Tibial nerve (tissue), 3 donors: ENCODE measurements at regions not wholly inside any gene's neighbourhood (a gene's known extent, or its start where the extent isn't known, plus 50 kb on each side); places are given as distances from the start of the nearest gene placed in this dataset.
"Not testable (repeated sequence)": the region's sequence is repeated elsewhere in the genome, so short reads cannot be mapped to it uniquely, and the experiment has no call there.

Experiments used
- CTCF ChIP-seq, 5 experiments: fragments of 200-600 bp in 3 of 5; fragments of 450-650 bp in 2 of 5; sonication (generic) in 3 of 5; IDR thresholded peaks; one replicate each; pipeline ENCODE4 v1.5.1; 2016 to 2019; ENCODE audit warnings: antibody characterized with exemption in 5 of 5, mild to moderate bottlenecking in 3 of 5, moderate library complexity in 2 of 5
- POLR2A ChIP-seq, 2 donors: fragments of 450-650 bp; IDR thresholded peaks; one replicate each; pipeline ENCODE4 v1.6.1; 2017; ENCODE audit warnings: antibody characterized with exemption in 2 of 2, mild to moderate bottlenecking in 2 of 2, moderate library complexity in 2 of 2

- not testable (repeated sequence) for TF ChIP-seq CTCF, POLR2A (IDR thresholded peaks at IDR 0.05)
Measured at GRCh38 chr16:77056597-77056996, 134.4 kb upstream of the MON1B start.
